ENCODE measurements at regions not wholly inside any gene's neighbourhood (a gene's known extent, or its start where the extent isn't known, plus 50 kb on each side); places are given as distances from the start of the nearest gene placed in this dataset.

GRCh38 chr15:100710222-100710621 is 107.8 kb downstream of the ASB7 start:
- DNase-seq (ENCODE audit: extremely low read depth, low read depth): no peak
- TF ChIP-seq CTCF (IDR thresholded peaks at IDR 0.05; ENCODE audit: low read depth, low read length): no peak

- no peak for TF ChIP-seq CTCF (IDR thresholded peaks at IDR 0.05; ENCODE audit: low read depth, low read length)
- DNase-seq (ENCODE audit: extremely low read depth, low read depth): no peak
Observed at GRCh38 chr15:100710744-100711515, 108.5 kb downstream of the ASB7 start.

GRCh38 chr15:100711516-100712021 is 109.2 kb downstream of the ASB7 start:
- no peak for DNase-seq (ENCODE audit: extremely low read depth, low read depth)
- no peak for TF ChIP-seq CTCF (IDR thresholded peaks at IDR 0.05; ENCODE audit: low read depth, low read length)

GRCh38 chr15:100712226-100712625 is 109.8 kb downstream of the ASB7 start:
- no peak for DNase-seq (ENCODE audit: extremely low read depth, low read depth)
- no peak for TF ChIP-seq CTCF (IDR thresholded peaks at IDR 0.05; ENCODE audit: low read depth, low read length)

- no peak for TF ChIP-seq CTCF (IDR thresholded peaks at IDR 0.05; ENCODE audit: low read depth, low read length)
- DNase-seq (ENCODE audit: extremely low read depth, low read depth): no peak
Observed at GRCh38 chr15:100713163-100713867, 110.9 kb downstream of the ASB7 start.

GRCh38 chr15:100714034-100714748 is 111.8 kb downstream of the ASB7 start:
- DNase-seq (ENCODE audit: extremely low read depth, low read depth): no peak
- no peak for TF ChIP-seq CTCF (IDR thresholded peaks at IDR 0.05; ENCODE audit: low read depth, low read length)

Data from AG09319 (cell line).